Hepatocyte (in vitro differentiated cells): ENCODE measurements at regions not wholly inside any gene's neighbourhood (a gene's known extent, or its start where the extent isn't known, plus 50 kb on each side); places are given as distances from the start of the nearest gene placed in this dataset.

Experiments used
- EZH2 ChIP-seq: fragments of 200-600 bp; sonication (generic); IDR thresholded peaks from 2 replicates; pipeline ENCODE4 v1.6.1; 2016; ENCODE audit warnings: antibody characterized with exemption, mild to moderate bottlenecking, borderline replicate concordance
- EZH2phosphoT487 ChIP-seq: fragments of 200-600 bp; sonication (generic); IDR thresholded peaks from one replicate; pipeline ENCODE4 v1.6.1; 2018; ENCODE audit warnings: antibody characterized with exemption, mild to moderate bottlenecking, low read depth, moderate library complexity; ENCODE audit not compliant: unreplicated experiment, severe bottlenecking
- TF ChIP-seq, protein P1 (sequence below): fragments of 200-600 bp; sonication (generic); IDR thresholded peaks from 2 replicates; pipeline ENCODE4 v1.5.1; 2016; ENCODE audit warnings: antibody characterized with exemption, mild to moderate bottlenecking; ENCODE audit not compliant: poor library complexity

DNA sequence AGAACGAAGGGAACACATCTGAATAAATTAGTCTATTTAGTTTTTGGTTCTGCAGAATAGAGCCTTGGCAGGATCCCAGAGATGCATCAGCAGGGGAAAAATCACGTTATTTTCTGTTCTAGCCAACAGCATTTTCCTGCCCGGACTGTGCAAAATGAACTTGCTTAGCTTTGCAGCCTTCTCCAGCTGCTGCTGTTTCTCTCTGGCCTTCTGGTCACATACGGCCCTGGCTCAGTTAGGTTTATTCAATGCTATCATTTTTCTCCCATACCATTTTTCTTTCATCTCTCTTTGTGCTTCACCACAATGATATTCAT lies 110.4 kb upstream of the KL start:
- TF ChIP-seq, protein P1, sequence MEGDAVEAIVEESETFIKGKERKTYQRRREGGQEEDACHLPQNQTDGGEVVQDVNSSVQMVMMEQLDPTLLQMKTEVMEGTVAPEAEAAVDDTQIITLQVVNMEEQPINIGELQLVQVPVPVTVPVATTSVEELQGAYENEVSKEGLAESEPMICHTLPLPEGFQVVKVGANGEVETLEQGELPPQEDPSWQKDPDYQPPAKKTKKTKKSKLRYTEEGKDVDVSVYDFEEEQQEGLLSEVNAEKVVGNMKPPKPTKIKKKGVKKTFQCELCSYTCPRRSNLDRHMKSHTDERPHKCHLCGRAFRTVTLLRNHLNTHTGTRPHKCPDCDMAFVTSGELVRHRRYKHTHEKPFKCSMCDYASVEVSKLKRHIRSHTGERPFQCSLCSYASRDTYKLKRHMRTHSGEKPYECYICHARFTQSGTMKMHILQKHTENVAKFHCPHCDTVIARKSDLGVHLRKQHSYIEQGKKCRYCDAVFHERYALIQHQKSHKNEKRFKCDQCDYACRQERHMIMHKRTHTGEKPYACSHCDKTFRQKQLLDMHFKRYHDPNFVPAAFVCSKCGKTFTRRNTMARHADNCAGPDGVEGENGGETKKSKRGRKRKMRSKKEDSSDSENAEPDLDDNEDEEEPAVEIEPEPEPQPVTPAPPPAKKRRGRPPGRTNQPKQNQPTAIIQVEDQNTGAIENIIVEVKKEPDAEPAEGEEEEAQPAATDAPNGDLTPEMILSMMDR: no peak
- TF ChIP-seq EZH2 (no peak), EZH2phosphoT487 (no peak)
